ENCODE measurements at regions not wholly inside any gene's neighbourhood (a gene's known extent, or its start where the extent isn't known, plus 50 kb on each side); places are given as distances from the start of the nearest gene placed in this dataset.

DNA sequence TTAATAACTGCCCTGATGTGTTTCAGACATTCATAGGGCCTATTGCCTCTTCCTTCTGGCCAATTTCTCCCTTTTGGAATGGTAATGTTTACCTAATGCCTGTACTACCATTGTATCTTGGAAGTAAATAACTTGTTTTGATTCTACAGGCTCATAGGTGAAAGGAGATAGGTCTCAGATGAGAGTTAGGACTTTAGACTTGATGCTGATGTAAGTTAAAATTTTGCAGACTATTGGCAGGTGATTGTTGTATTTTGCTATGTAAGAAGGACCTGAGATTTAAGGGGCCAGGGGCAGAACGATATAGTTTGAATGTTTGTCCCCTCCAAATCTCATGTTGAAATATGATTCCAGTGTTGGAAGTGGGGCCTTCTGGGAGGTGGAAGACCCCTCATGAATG is 215.5 kb downstream of the SLC39A8 start:
- TF ChIP-seq POLR2A (IDR thresholded peaks at IDR 0.05) = no peak
- TF ChIP-seq, protein P1, sequence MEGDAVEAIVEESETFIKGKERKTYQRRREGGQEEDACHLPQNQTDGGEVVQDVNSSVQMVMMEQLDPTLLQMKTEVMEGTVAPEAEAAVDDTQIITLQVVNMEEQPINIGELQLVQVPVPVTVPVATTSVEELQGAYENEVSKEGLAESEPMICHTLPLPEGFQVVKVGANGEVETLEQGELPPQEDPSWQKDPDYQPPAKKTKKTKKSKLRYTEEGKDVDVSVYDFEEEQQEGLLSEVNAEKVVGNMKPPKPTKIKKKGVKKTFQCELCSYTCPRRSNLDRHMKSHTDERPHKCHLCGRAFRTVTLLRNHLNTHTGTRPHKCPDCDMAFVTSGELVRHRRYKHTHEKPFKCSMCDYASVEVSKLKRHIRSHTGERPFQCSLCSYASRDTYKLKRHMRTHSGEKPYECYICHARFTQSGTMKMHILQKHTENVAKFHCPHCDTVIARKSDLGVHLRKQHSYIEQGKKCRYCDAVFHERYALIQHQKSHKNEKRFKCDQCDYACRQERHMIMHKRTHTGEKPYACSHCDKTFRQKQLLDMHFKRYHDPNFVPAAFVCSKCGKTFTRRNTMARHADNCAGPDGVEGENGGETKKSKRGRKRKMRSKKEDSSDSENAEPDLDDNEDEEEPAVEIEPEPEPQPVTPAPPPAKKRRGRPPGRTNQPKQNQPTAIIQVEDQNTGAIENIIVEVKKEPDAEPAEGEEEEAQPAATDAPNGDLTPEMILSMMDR (IDR thresholded peaks at IDR 0.05) = no peak
